ENCODE measurements at regions not wholly inside any gene's neighbourhood (a gene's known extent, or its start where the extent isn't known, plus 50 kb on each side); places are given as distances from the start of the nearest gene placed in this dataset.

DNA sequence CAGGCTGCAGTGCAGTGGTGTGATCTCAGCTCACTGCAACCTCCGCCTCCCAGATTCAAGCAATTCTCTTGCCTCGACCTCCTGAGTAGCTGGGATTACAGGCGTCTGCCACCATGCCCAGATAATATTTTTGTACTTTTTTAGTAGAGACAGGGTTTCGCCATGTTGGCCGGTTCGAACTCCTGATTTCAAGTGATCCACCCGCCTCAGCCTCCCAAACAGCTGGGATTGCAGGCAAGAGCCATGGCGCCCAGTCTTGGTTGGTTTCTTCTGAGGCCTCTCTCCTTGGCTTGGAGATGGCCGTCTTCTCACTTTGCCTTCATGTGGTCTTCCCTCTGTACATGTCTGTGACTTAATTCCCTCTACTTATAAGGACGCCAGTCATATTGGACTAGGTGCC is 254.6 kb downstream of the BUD13 start:
- TF ChIP-seq, protein P1, sequence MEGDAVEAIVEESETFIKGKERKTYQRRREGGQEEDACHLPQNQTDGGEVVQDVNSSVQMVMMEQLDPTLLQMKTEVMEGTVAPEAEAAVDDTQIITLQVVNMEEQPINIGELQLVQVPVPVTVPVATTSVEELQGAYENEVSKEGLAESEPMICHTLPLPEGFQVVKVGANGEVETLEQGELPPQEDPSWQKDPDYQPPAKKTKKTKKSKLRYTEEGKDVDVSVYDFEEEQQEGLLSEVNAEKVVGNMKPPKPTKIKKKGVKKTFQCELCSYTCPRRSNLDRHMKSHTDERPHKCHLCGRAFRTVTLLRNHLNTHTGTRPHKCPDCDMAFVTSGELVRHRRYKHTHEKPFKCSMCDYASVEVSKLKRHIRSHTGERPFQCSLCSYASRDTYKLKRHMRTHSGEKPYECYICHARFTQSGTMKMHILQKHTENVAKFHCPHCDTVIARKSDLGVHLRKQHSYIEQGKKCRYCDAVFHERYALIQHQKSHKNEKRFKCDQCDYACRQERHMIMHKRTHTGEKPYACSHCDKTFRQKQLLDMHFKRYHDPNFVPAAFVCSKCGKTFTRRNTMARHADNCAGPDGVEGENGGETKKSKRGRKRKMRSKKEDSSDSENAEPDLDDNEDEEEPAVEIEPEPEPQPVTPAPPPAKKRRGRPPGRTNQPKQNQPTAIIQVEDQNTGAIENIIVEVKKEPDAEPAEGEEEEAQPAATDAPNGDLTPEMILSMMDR (IDR thresholded peaks at IDR 0.05; ENCODE audit: low read depth, low read length) = no peak
- no peak overlapping the region for H3K4me3 ChIP-seq (ENCODE audit: low read depth, low read length)

DNA sequence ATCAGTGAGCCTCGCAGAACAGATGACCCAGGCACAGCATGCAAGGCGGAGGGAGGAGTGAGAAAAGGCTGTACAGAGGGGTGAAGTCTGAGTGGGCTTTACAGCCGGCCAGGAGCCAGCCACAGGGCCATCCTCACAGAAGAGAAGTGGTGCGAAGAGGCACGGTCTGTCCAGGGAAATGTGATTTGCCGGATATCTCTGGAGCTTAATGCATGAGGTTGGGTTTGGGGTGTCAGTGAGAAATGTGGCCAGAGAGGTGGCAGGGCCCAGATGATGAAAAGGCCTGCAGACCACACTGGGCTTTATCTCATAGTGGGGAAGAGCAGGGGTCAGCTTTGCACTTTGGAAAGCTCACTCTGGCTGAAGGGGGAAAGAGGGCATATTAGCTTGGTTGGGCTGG is 255.2 kb downstream of the BUD13 start:
- TF ChIP-seq, protein P1 (IDR thresholded peaks at IDR 0.05; ENCODE audit: low read depth, low read length) = no peak
- H3K4me3 ChIP-seq (ENCODE audit: low read depth, low read length) = no peak overlapping the region

DNA sequence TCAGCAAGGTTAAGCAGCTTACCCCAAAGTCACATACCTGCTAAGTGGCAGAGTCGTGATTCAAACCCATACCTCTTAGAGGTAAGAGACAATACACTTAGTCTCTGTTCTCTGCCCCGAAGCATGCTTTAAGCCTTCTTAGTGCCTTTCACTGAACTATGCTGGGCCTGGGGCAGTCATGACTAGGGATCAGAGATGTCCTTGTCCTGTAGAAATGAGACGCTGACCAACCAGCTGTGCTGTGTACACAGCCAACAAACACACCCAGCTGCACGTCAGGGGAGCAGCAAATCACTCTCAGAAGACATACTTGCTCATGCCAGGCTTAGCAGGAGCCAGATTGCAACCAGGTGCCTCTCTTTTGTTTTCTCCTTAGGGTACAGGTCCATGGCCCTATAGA is 255.7 kb downstream of the BUD13 start:
- TF ChIP-seq, protein P1 (IDR thresholded peaks at IDR 0.05; ENCODE audit: low read depth, low read length) = no peak

GRCh38 chr11:116515664-116516184 is 257.1 kb downstream of the BUD13 start:
- no peak overlapping the region for H3K4me3 ChIP-seq (ENCODE audit: low read depth, low read length)
- TF ChIP-seq, protein P1 (IDR thresholded peaks at IDR 0.05; ENCODE audit: low read depth, low read length) = no peak

More for the DNA sequence above, 255.7 kb downstream of the BUD13 start:
- no peak overlapping the region for H3K4me3 ChIP-seq (ENCODE audit: low read depth, low read length)

DNA sequence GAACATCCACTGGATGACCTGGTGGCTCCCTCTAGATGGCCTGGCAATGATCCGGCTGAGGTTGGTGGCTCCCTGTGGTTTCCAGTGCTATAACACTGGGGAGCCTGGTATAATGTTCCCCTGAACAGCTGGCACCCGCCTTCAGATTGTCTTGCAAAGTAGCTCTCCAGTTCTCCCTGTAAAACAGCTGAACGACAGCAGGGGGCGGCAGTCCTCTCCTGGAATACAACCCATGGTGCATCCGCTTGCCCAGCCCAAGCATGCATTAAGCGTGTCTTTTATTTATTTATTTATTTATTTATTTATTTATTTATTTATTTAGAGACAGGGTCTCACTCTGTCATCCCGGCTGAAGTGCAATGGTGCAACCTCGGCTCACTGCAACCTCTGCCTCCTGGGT is 258.9 kb downstream of the BUD13 start:
- TF ChIP-seq, protein P1 (IDR thresholded peaks at IDR 0.05; ENCODE audit: low read depth, low read length) = 0 out of 2 replicates have a peak, but pooled peaks have one; percentile 15
- H3K4me3 ChIP-seq (ENCODE audit: low read depth, low read length) = no peak overlapping the region

GRCh38 chr11:116513278-116513823 is 259.4 kb downstream of the BUD13 start:
- TF ChIP-seq, protein P1 (IDR thresholded peaks at IDR 0.05; ENCODE audit: low read depth, low read length) = no peak
- no peak overlapping the region for H3K4me3 ChIP-seq (ENCODE audit: low read depth, low read length)

DNA sequence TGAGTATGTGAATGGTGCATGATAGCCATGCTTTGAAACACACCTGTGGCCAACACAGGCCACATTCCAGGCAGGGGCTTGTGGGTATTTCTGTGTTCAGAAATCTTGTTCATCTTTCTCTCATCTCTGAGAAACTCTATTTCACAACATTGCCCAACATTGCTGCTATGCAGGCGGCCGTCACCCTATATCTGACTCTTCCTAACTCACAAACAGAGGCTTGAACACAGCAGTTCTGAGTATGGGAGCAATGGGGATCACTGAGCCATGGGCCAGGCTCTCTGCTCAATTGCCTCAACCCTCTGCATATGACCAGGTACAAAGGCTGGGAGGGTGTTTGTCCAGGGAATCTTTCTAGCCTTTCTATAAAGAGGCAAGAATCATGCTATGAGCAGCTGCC is 259.9 kb downstream of the BUD13 start:
- no peak overlapping the region for H3K4me3 ChIP-seq (ENCODE audit: low read depth, low read length)
- TF ChIP-seq, protein P1 (IDR thresholded peaks at IDR 0.05; ENCODE audit: low read depth, low read length) = no peak
